ENCODE measurements at regions not wholly inside any gene's neighbourhood (a gene's known extent, or its start where the extent isn't known, plus 50 kb on each side); places are given as distances from the start of the nearest gene placed in this dataset.
"Not testable (repeated sequence)": the region's sequence is repeated elsewhere in the genome, so short reads cannot be mapped to it uniquely, and the experiment has no call there.

DNA sequence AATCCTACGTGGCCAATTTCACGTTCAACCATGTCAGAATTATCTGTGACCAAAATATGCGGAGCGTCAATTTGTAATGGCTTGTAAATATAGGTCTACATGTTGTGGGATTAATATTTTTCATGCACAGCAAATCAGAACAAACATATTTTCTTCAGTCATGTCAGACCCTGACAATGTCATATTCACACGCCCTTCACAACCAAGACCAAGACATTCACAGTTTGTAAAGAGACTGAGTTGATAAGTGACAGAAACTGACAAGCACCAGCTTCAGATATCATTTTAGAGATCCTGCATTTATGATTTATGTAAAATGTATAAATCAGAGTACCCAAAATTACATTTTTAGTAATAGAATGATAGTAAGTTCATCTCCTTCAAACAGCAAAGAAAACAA, 57.3 kb upstream of the NOVA1 start:
- Mint-ChIP-seq H3K9me3 (no peaks in the 10 kb centered on the region), H3K27me3 (no peaks in the 10 kb centered on the region), H3K4me1 (no peaks in the 10 kb centered on the region), H3K36me3 (no peaks in the 10 kb centered on the region), H3K4me3 (no peak overlapping the region), H3K27ac (no peak overlapping the region)
- POLR2A ChIA-PET: no interaction called here
- ATAC-seq (ENCODE audit: low read depth) (no peak), DNase-seq (no peak)

DNA sequence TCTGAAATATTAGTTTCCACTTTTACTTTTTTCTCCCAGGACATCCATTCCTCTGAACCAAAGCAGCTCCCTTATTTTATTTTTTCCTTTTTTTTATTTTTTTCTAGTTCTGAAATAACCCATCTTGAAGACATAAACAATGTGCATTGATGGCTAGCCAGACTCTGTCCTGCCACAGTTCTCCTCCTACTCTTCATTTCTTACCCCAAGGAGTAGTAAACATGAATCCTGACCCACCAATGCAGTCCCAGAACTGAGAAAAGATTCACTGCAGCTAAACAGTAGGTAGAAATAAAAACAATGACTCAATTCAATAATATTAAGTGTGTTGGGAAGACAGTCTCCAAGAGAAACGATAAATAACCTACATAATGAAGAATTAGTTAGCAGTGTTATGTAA, 65.7 kb upstream of the NOVA1 start:
- H3K27me3 Mint-ChIP-seq: no peaks in the 10 kb centered on the region

GRCh38 chr14:26678732-26679420, 81.0 kb upstream of the NOVA1 start:
- DNase-seq; H3K9me3 Mint-ChIP-seq; H3K27me3 Mint-ChIP-seq; H3K4me1 Mint-ChIP-seq; ATAC-seq (ENCODE audit: low read depth); POLR2A ChIA-PET; H3K27ac Mint-ChIP-seq; H3K36me3 Mint-ChIP-seq; H3K4me3 Mint-ChIP-seq: not testable (repeated sequence)

More for the DNA sequence above, 65.7 kb upstream of the NOVA1 start:
- Mint-ChIP-seq H3K27ac (no peak overlapping the region), H3K36me3 (no peaks in the 10 kb centered on the region), H3K9me3 (peaks cover 11% of the 10 kb centered on the region), H3K4me3 (no peak overlapping the region), H3K4me1 (no peaks in the 10 kb centered on the region)
- DNase-seq (no peak), ATAC-seq (ENCODE audit: low read depth) (no peak)
- POLR2A ChIA-PET: no interaction called here

- H3K27me3 Mint-ChIP-seq: no peaks in the 10 kb centered on the region
- H3K4me1 Mint-ChIP-seq: no peaks in the 10 kb centered on the region
- H3K27ac Mint-ChIP-seq: no peak overlapping the region
- POLR2A ChIA-PET: no interaction called here
- H3K4me3 Mint-ChIP-seq: no peak overlapping the region
- ATAC-seq (ENCODE audit: low read depth): no peak
- H3K36me3 Mint-ChIP-seq: no peaks in the 10 kb centered on the region
- peaks cover 2% of the 10 kb centered on the region for H3K9me3 Mint-ChIP-seq
- no peak for DNase-seq
Measured at GRCh38 chr14:26685401-26685800, 87.6 kb upstream of the NOVA1 start.

DNA sequence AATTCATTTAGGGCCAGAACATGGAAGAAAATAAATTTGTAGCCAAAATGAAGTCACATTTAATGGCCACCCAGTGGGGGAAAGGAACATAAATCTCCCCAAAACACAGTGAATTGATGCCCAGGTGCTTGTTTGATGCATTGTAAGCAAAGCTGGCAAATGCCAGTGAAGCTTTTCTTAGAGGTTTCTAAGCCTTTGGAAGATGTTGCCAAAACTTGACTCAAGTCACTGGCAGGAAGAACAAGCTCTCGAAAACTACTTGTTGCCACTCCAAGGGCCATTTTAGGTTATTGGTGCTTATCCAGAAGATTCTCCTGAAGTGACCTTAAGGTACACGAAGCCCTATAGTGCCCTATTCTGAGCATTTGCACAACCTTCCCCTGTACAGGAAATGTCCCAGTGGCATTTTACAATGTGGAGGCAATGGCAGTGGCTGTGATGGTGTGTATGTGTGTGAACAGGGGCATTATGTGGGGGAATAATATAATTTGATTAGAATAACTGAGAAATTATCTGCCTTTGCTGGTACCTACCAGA, 89.5 kb upstream of the NOVA1 start:
- no peak overlapping the region for H3K27ac Mint-ChIP-seq
- no peak for ATAC-seq (ENCODE audit: low read depth)
- no peak overlapping the region for H3K4me3 Mint-ChIP-seq
- H3K4me1 Mint-ChIP-seq: no peaks in the 10 kb centered on the region
- no peak for DNase-seq
- POLR2A ChIA-PET: no interaction called here
- H3K9me3 Mint-ChIP-seq: peaks cover 3% of the 10 kb centered on the region
- H3K27me3 Mint-ChIP-seq: no peaks in the 10 kb centered on the region
- no peaks in the 10 kb centered on the region for H3K36me3 Mint-ChIP-seq

DNA sequence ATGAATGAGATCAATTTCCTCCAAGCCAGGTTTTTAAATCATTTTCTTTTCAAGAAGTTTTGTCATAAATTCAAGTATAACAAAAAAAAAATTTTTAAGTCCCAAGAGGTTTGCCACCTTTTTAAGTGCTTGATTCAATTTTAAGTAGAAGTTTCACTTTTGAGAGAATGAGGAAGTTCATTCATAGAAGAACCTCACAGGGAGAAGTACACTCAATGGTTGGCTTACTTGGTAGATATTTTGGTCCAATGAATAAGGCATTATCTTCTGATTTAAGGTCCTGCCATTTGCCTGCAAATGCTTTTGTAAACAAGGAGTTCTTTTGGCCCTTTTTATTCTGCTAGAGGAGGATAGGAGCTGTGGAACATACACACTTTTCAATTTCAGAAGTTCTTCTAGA, 96.7 kb upstream of the NOVA1 start:
- ATAC-seq (ENCODE audit: low read depth): no peak
- POLR2A ChIA-PET: no interaction called here
- no peak overlapping the region for H3K4me3 Mint-ChIP-seq

GRCh38 chr14:26702721-26703230, 104.9 kb upstream of the NOVA1 start:
- no peak overlapping the region for H3K27ac Mint-ChIP-seq
- no peak for DNase-seq
- no peak for ATAC-seq (ENCODE audit: low read depth)
- no peak overlapping the region for H3K4me3 Mint-ChIP-seq
- H3K9me3 Mint-ChIP-seq: peaks cover 8% of the 10 kb centered on the region
- POLR2A ChIA-PET: no interaction called here
- H3K27me3 Mint-ChIP-seq: no peaks in the 10 kb centered on the region
- H3K4me1 Mint-ChIP-seq: no peaks in the 10 kb centered on the region
- H3K36me3 Mint-ChIP-seq: no peaks in the 10 kb centered on the region

More for the DNA sequence above, 96.7 kb upstream of the NOVA1 start:
- no peak overlapping the region for H3K27ac Mint-ChIP-seq
- DNase-seq: no peak
- no peaks in the 10 kb centered on the region for H3K27me3 Mint-ChIP-seq
- no peaks in the 10 kb centered on the region for H3K36me3 Mint-ChIP-seq
- no peaks in the 10 kb centered on the region for H3K4me1 Mint-ChIP-seq
- peaks cover 12% of the 10 kb centered on the region for H3K9me3 Mint-ChIP-seq

DNA sequence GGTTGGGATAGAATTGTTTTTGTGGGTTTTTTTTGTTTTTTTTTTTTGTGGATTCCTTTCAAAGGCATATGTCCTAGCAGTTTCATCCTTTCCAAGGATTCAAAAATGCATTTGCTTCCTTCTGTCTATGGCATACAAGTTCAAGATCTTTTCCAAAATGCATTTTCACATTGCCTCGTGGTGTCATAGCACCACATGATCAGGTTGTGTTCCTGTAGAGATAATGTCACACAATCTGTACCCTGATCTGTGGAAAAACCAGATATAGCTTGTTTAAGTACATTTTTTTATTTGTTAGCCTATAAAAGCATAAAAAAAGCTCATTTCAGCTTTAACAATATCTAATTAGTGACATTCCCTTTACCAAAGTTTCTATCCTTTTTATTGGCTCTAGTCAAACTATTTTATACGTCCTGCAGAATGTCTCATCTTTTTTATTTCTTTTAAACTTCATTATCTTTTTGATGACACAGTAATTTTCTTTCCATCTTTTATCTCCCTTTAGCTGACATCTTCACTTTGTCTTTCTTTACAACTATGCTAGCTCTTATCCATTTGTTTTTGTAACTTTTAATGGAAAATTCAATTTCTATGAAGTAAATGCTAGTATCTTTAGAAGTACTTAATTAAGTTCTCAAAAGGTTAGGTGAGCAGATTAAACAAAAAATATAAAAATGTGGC, 106.0 kb upstream of the NOVA1 start:
- ATAC-seq (ENCODE audit: low read depth): no peak

DNA sequence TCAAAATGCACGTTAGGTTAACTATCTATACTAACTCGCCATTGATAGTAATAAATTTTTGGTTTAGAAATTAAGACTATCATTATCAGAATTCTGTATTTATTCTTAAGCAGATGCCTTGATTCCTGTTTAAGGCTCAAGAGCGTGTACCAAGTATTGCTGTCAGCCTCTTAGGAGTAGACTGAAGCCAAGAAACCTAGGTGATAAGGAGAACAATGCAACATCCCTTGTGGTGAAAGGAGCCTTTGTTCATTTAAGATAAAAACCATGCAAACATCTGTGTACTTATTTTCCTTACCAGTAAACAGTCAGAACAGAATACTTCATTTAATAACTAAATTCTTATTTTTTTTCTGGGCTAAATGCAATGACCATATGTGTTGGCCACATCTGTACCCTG, 109.4 kb upstream of the NOVA1 start:
- Mint-ChIP-seq H3K4me3 (no peak overlapping the region), H3K4me1 (peaks cover 3% of the 10 kb centered on the region), H3K9me3 (peaks cover 2% of the 10 kb centered on the region), H3K27me3 (no peaks in the 10 kb centered on the region), H3K27ac (no peak overlapping the region), H3K36me3 (no peaks in the 10 kb centered on the region)
- no peak for ATAC-seq (ENCODE audit: low read depth)
- POLR2A ChIA-PET: no interaction called here
- no peak for DNase-seq

More for the DNA sequence above, 106.0 kb upstream of the NOVA1 start:
- Mint-ChIP-seq H3K4me1 (no peaks in the 10 kb centered on the region), H3K27ac (no peak overlapping the region), H3K4me3 (no peak overlapping the region), H3K27me3 (no peaks in the 10 kb centered on the region), H3K9me3 (peaks cover 8% of the 10 kb centered on the region), H3K36me3 (no peaks in the 10 kb centered on the region)
- POLR2A ChIA-PET: no interaction called here
- DNase-seq: no peak

DNA sequence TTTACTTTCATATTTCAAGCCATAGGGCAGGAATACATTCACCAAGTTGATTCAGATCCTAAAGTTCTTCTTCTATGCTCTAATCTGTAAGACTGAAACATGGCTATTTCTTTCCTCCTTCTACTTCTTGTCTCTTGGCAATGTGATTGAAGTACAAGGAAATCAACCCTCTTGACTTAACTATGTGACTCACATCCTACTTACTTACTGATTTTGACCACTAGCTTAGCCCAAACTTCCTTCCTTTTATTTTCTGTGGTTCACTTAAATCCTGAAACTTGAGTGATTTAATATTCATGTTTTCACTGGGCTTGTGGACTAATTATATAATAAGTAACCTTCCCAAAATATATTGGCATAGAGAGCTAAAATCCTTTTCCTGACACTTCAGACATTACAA, 111.2 kb upstream of the NOVA1 start:
- Mint-ChIP-seq H3K27ac (no peak overlapping the region), H3K4me3 (no peak overlapping the region), H3K27me3 (no peaks in the 10 kb centered on the region), H3K36me3 (no peaks in the 10 kb centered on the region), H3K4me1 (peaks cover 3% of the 10 kb centered on the region), H3K9me3 (no peaks in the 10 kb centered on the region)
- POLR2A ChIA-PET: no interaction called here
- DNase-seq (no peak), ATAC-seq (ENCODE audit: low read depth) (no peak)

GRCh38 chr14:26719514-26719913, 121.7 kb upstream of the NOVA1 start:
- H3K4me1 Mint-ChIP-seq: no peaks in the 10 kb centered on the region
- ATAC-seq (ENCODE audit: low read depth): no peak
- H3K27ac Mint-ChIP-seq: no peak overlapping the region
- no peak for DNase-seq
- no peak overlapping the region for H3K4me3 Mint-ChIP-seq
- no peaks in the 10 kb centered on the region for H3K27me3 Mint-ChIP-seq
- no peaks in the 10 kb centered on the region for H3K36me3 Mint-ChIP-seq
- POLR2A ChIA-PET: no interaction called here
- H3K9me3 Mint-ChIP-seq: peaks cover 13% of the 10 kb centered on the region

- DNase-seq (no peak), ATAC-seq (ENCODE audit: low read depth) (no peak)
- Mint-ChIP-seq H3K4me3 (no peak overlapping the region), H3K9me3 (peaks cover 12% of the 10 kb centered on the region), H3K4me1 (no peaks in the 10 kb centered on the region), H3K36me3 (no peaks in the 10 kb centered on the region), H3K27ac (no peak overlapping the region), H3K27me3 (no peaks in the 10 kb centered on the region)
- POLR2A ChIA-PET: no interaction called here
Measured at GRCh38 chr14:26722258-26722657, 124.4 kb upstream of the NOVA1 start.

DNA sequence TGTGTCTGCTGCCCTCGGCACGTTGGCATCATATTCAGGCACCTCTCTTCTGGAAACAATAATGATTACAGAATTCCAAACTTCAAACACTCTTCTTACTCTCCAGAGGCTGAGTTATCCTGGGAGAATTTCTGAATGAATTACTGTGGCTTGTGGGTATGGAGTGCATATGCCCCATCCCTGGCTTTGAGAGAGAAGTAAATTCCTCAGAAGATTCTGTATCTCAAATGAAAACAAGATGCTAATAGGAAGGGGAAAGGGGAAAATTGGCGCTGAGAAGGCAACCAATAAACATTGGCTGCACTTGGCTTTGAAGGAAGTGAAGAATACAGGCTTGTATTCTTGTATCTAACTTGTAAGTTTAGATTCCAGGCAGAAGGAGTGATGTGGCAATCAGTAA, 132.0 kb upstream of the NOVA1 start:
- no peak for DNase-seq
- Mint-ChIP-seq H3K4me1 (no peaks in the 10 kb centered on the region), H3K36me3 (no peaks in the 10 kb centered on the region), H3K27me3 (no peaks in the 10 kb centered on the region), H3K4me3 (no peak overlapping the region), H3K9me3 (peaks cover 5% of the 10 kb centered on the region), H3K27ac (no peak overlapping the region)
- POLR2A ChIA-PET: no interaction called here
- no peak for ATAC-seq (ENCODE audit: low read depth)

DNA sequence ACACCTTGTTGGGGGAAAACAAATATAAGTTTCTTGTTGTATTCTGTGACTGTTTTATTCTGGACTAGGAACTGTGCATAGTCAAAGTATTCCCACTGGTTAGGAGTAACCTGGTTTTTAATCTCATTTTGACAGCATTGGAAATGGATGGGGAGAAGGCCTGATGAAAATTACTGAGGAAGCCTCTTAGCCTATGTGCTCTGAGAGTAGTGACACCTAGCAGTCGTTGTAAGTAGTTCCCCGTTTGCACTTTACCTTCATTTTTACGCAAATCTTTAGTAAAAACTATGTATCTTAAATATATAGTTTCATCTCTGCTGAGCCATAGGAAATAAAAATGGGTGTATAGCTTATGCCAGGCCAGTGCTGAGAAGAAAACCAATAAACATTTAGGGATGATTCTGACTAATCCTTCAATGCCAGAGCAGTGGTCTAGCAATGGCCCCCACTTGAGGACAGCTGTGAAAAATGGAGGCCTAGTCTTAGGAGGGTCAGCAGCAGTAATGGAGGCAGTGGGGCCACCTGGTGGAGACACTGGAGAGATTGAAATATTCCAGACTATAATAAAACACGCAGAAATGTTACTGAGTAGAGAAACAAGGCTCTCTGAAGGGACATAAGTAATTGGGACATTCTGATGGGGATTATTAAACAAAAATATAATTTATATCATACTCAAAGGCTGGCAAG, 133.2 kb upstream of the NOVA1 start:
- POLR2A ChIA-PET: no interaction called here
- H3K27ac Mint-ChIP-seq: no peak overlapping the region
- no peak for ATAC-seq (ENCODE audit: low read depth)
- peaks cover 7% of the 10 kb centered on the region for H3K9me3 Mint-ChIP-seq
- H3K4me1 Mint-ChIP-seq: no peaks in the 10 kb centered on the region
- no peak overlapping the region for H3K4me3 Mint-ChIP-seq
- no peaks in the 10 kb centered on the region for H3K36me3 Mint-ChIP-seq
- no peak for DNase-seq
- H3K27me3 Mint-ChIP-seq: no peaks in the 10 kb centered on the region
